Panc1 (cell line): ENCODE measurements at regions not wholly inside any gene's neighbourhood (a gene's known extent, or its start where the extent isn't known, plus 50 kb on each side); places are given as distances from the start of the nearest gene placed in this dataset.
"Not testable (repeated sequence)": the region's sequence is repeated elsewhere in the genome, so short reads cannot be mapped to it uniquely, and the experiment has no call there.

ENCODE experiments used
- REST ChIP-seq, 2 experiments: IDR thresholded peaks; 2 replicates each; pipeline ENCODE4 v1.6.1; 2011 to 2012; ENCODE audit warnings: low read depth in 2 of 2, control low read depth in 1 of 2, low read length in 1 of 2, mild to moderate bottlenecking in 1 of 2, moderate library complexity in 1 of 2; ENCODE audit not compliant: insufficient read depth in 1 of 2
- SIN3A ChIP-seq: IDR thresholded peaks from 2 replicates; pipeline ENCODE4 v1.6.1; 2012; ENCODE audit warnings: low read depth, mild to moderate bottlenecking, low read length, moderate library complexity, borderline replicate concordance; ENCODE audit not compliant: insufficient read depth
- TF ChIP-seq, protein P1 (sequence below): fragments of 450-650 bp; IDR thresholded peaks from 2 replicates; pipeline ENCODE4 v1.5.1; 2017; ENCODE audit warnings: mild to moderate bottlenecking

GRCh38 chr21:6573576-6573975, 3947.8 kb upstream of the TPTE start:
- TF ChIP-seq, protein P1, sequence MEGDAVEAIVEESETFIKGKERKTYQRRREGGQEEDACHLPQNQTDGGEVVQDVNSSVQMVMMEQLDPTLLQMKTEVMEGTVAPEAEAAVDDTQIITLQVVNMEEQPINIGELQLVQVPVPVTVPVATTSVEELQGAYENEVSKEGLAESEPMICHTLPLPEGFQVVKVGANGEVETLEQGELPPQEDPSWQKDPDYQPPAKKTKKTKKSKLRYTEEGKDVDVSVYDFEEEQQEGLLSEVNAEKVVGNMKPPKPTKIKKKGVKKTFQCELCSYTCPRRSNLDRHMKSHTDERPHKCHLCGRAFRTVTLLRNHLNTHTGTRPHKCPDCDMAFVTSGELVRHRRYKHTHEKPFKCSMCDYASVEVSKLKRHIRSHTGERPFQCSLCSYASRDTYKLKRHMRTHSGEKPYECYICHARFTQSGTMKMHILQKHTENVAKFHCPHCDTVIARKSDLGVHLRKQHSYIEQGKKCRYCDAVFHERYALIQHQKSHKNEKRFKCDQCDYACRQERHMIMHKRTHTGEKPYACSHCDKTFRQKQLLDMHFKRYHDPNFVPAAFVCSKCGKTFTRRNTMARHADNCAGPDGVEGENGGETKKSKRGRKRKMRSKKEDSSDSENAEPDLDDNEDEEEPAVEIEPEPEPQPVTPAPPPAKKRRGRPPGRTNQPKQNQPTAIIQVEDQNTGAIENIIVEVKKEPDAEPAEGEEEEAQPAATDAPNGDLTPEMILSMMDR: not testable (repeated sequence)
- not testable (repeated sequence) for TF ChIP-seq REST (IDR thresholded peaks at IDR 0.05; ENCODE audit: insufficient read depth in 1 of 2, low read depth in 2 of 2, low read length in 1 of 2); SIN3A
